H54 (cell line): ENCODE measurements at regions not wholly inside any gene's neighbourhood (a gene's known extent, or its start where the extent isn't known, plus 50 kb on each side); places are given as distances from the start of the nearest gene placed in this dataset.

Experiments
- DNase-seq: peaks from one replicate; pipeline ENCODE4 v3.0.0; 2011; ENCODE audit warnings: low spot score, mixed read lengths; ENCODE audit not compliant: insufficient read length
- FAIRE-seq: peaks from 3 replicates; lab custom pipeline; 2011; peaks lifted over from hg19 to GRCh38; lab: Jason Lieb, UNC
- POLR2A ChIP-seq: IDR thresholded peaks from 2 replicates; pipeline ENCODE4 v1.6.1; 2011; ENCODE audit warnings: low read depth, mild to moderate bottlenecking, low read length

GRCh38 chr2:16194931-16195680 is 254.8 kb downstream of the MYCN start:
- FAIRE-seq (no peak), DNase-seq (no peak)
- TF ChIP-seq POLR2A, result no peak

GRCh38 chr2:16194530-16194929 is 254.2 kb downstream of the MYCN start:
- FAIRE-seq, result no peak
- no peak for DNase-seq
- TF ChIP-seq POLR2A, result no peak

- no peak for TF ChIP-seq POLR2A
- DNase-seq (no peak), FAIRE-seq (no peak)
Observed at GRCh38 chr2:16194096-16194390, 253.7 kb downstream of the MYCN start.

- DNase-seq (no peak), FAIRE-seq (no peak)
- no peak for TF ChIP-seq POLR2A
Observed at GRCh38 chr2:16192416-16193216, 252.3 kb downstream of the MYCN start.

GRCh38 chr2:16191431-16192200 is 251.3 kb downstream of the MYCN start:
- no peak for TF ChIP-seq POLR2A
- DNase-seq (no peak), FAIRE-seq (no peak)

- no peak for DNase-seq
- no peak for TF ChIP-seq POLR2A
- FAIRE-seq, result no peak
Observed at GRCh38 chr2:16190446-16191270, 250.3 kb downstream of the MYCN start.

GRCh38 chr2:16189836-16190160 is 249.4 kb downstream of the MYCN start:
- no peak for TF ChIP-seq POLR2A
- no peak for DNase-seq
- no peak for FAIRE-seq

GRCh38 chr2:16189029-16189835 is 248.9 kb downstream of the MYCN start:
- no peak for TF ChIP-seq POLR2A
- FAIRE-seq, result no peak
- DNase-seq, result no peak

GRCh38 chr2:16188261-16188890 is 248.0 kb downstream of the MYCN start:
- TF ChIP-seq POLR2A, result no peak
- no peak for FAIRE-seq
- no peak for DNase-seq

GRCh38 chr2:16187482-16187817 is 247.1 kb downstream of the MYCN start:
- no peak for FAIRE-seq
- no peak for TF ChIP-seq POLR2A
- DNase-seq, result no peak

- DNase-seq (no peak), FAIRE-seq (no peak)
- TF ChIP-seq POLR2A, result no peak
Observed at GRCh38 chr2:16186661-16187481, 246.5 kb downstream of the MYCN start.

- TF ChIP-seq POLR2A, result no peak
- DNase-seq, result no peak
- no peak for FAIRE-seq
Observed at GRCh38 chr2:16185801-16186272, 245.5 kb downstream of the MYCN start.
